ENCODE measurements at regions not wholly inside any gene's neighbourhood (a gene's known extent, or its start where the extent isn't known, plus 50 kb on each side); places are given as distances from the start of the nearest gene placed in this dataset.

- Mint-ChIP-seq H3K9me3 (no peaks in the 10 kb centered on the region), H3K36me3 (ENCODE audit: low read depth) (no peaks in the 10 kb centered on the region), H3K27ac (no peak overlapping the region), H3K4me1 (ENCODE audit: low read depth) (no peaks in the 10 kb centered on the region), H3K4me3 (no peak overlapping the region), H3K27me3 (ENCODE audit: low read depth) (peaks cover 2% of the 10 kb centered on the region)
- intact Hi-C loops (cut with micrococcal nuclease) = loop anchor here (1.0 to 2.0 kb wide), 4 partner anchors 131 to 597 kb away; no protein-coding TSS in a partner anchor
- DNase-seq = peak; percentile 65
- CTCF ChIA-PET = interaction anchor here (2.0 kb wide), 1 partner anchor 131 kb away, joined by 11 read pairs; the partner anchor contains the start of gene ADRA2A
Measured at GRCh38 chr10:111207500-111207899, 130.7 kb downstream of the ADRA2A start.

GRCh38 chr10:111208951-111209350 lies 132.1 kb downstream of the ADRA2A start:
- Mint-ChIP-seq H3K36me3 (ENCODE audit: low read depth) (no peaks in the 10 kb centered on the region), H3K4me1 (ENCODE audit: low read depth) (no peaks in the 10 kb centered on the region), H3K4me3 (no peak overlapping the region), H3K9me3 (no peaks in the 10 kb centered on the region), H3K27me3 (ENCODE audit: low read depth) (peaks cover 2% of the 10 kb centered on the region), H3K27ac (no peak overlapping the region)
- DNase-seq = no peak
- CTCF ChIA-PET = interaction anchor here (0.9 to 2.0 kb wide), 2 partner anchors 133 to 463 kb away, joined by 3 to 11 read pairs; partner anchors contain the start of gene ADRA2A
- intact Hi-C loops (cut with micrococcal nuclease) = no loop called here

- Mint-ChIP-seq H3K36me3 (ENCODE audit: low read depth) (no peaks in the 10 kb centered on the region), H3K4me1 (ENCODE audit: low read depth) (no peaks in the 10 kb centered on the region), H3K27ac (no peak overlapping the region), H3K4me3 (no peak overlapping the region), H3K27me3 (ENCODE audit: low read depth) (peaks cover 2% of the 10 kb centered on the region), H3K9me3 (no peaks in the 10 kb centered on the region)
- intact Hi-C loops (cut with micrococcal nuclease) = no loop called here
- CTCF ChIA-PET = no interaction called here
- no peak for DNase-seq
Measured at GRCh38 chr10:111209692-111210091, 132.9 kb downstream of the ADRA2A start.

GRCh38 chr10:111211241-111211640 lies 134.4 kb downstream of the ADRA2A start:
- Mint-ChIP-seq H3K9me3 (no peaks in the 10 kb centered on the region), H3K27ac (no peak overlapping the region), H3K36me3 (ENCODE audit: low read depth) (no peaks in the 10 kb centered on the region), H3K4me1 (ENCODE audit: low read depth) (no peaks in the 10 kb centered on the region), H3K4me3 (no peak overlapping the region), H3K27me3 (ENCODE audit: low read depth) (peaks cover 4% of the 10 kb centered on the region)
- intact Hi-C loops (cut with micrococcal nuclease) = no loop called here
- no peak for DNase-seq
- CTCF ChIA-PET = interaction anchor here (1.2 kb wide), 1 partner anchor 135 kb away, joined by 3 read pairs; the partner anchor contains the start of gene ADRA2A

GRCh38 chr10:111211706-111212105 lies 134.9 kb downstream of the ADRA2A start:
- peaks cover 4% of the 10 kb centered on the region for H3K27me3 Mint-ChIP-seq (ENCODE audit: low read depth)
- H3K36me3 Mint-ChIP-seq (ENCODE audit: low read depth) = no peaks in the 10 kb centered on the region
- H3K27ac Mint-ChIP-seq = no peak overlapping the region
- no peaks in the 10 kb centered on the region for H3K9me3 Mint-ChIP-seq
- intact Hi-C loops (cut with micrococcal nuclease) = no loop called here
- no peak overlapping the region for H3K4me3 Mint-ChIP-seq
- no peaks in the 10 kb centered on the region for H3K4me1 Mint-ChIP-seq (ENCODE audit: low read depth)
- CTCF ChIA-PET = no interaction called here
- no peak for DNase-seq

- Mint-ChIP-seq H3K27me3 (ENCODE audit: low read depth) (peaks cover 39% of the 10 kb centered on the region), H3K4me1 (ENCODE audit: low read depth) (no peaks in the 10 kb centered on the region), H3K9me3 (peaks cover 1% of the 10 kb centered on the region), H3K36me3 (ENCODE audit: low read depth) (no peaks in the 10 kb centered on the region), H3K4me3 (no peak overlapping the region), H3K27ac (no peak overlapping the region)
- CTCF ChIA-PET = no interaction called here
- intact Hi-C loops (cut with micrococcal nuclease) = no loop called here
- DNase-seq = no peak
Measured at GRCh38 chr10:111221682-111222480, 145.1 kb downstream of the ADRA2A start.

GRCh38 chr10:111222961-111223360 lies 146.1 kb downstream of the ADRA2A start:
- Mint-ChIP-seq H3K9me3 (peaks cover 1% of the 10 kb centered on the region), H3K36me3 (ENCODE audit: low read depth) (no peaks in the 10 kb centered on the region), H3K27me3 (ENCODE audit: low read depth) (peaks cover 39% of the 10 kb centered on the region), H3K27ac (no peak overlapping the region), H3K4me1 (ENCODE audit: low read depth) (no peaks in the 10 kb centered on the region), H3K4me3 (no peak overlapping the region)
- no peak for DNase-seq
- intact Hi-C loops (cut with micrococcal nuclease) = no loop called here
- CTCF ChIA-PET = no interaction called here

GRCh38 chr10:111231779-111232178 lies 154.9 kb downstream of the ADRA2A start:
- peaks cover 15% of the 10 kb centered on the region for H3K27me3 Mint-ChIP-seq (ENCODE audit: low read depth)

GRCh38 chr10:111233439-111233838 lies 156.6 kb downstream of the ADRA2A start:
- peak; percentile 6 for DNase-seq
- intact Hi-C loops (cut with micrococcal nuclease) = no loop called here
- H3K4me3 Mint-ChIP-seq = no peak overlapping the region

More at GRCh38 chr10:111231779-111232178, 154.9 kb downstream of the ADRA2A start:
- no peak overlapping the region for H3K4me3 Mint-ChIP-seq
- no peak for DNase-seq
- H3K36me3 Mint-ChIP-seq (ENCODE audit: low read depth) = peaks cover 2% of the 10 kb centered on the region
- no peak overlapping the region for H3K27ac Mint-ChIP-seq
- CTCF ChIA-PET = no interaction called here
- H3K9me3 Mint-ChIP-seq = no peaks in the 10 kb centered on the region
- intact Hi-C loops (cut with micrococcal nuclease) = no loop called here
- no peaks in the 10 kb centered on the region for H3K4me1 Mint-ChIP-seq (ENCODE audit: low read depth)

GRCh38 chr10:111234234-111234913 lies 157.5 kb downstream of the ADRA2A start:
- peaks cover under 1% of the 10 kb centered on the region for H3K36me3 Mint-ChIP-seq (ENCODE audit: low read depth)
- H3K27ac Mint-ChIP-seq = no peak overlapping the region
- no peak for DNase-seq
- intact Hi-C loops (cut with micrococcal nuclease) = no loop called here
- no peaks in the 10 kb centered on the region for H3K4me1 Mint-ChIP-seq (ENCODE audit: low read depth)
- H3K9me3 Mint-ChIP-seq = no peaks in the 10 kb centered on the region
- CTCF ChIA-PET = no interaction called here
- H3K4me3 Mint-ChIP-seq = no peak overlapping the region
- H3K27me3 Mint-ChIP-seq (ENCODE audit: low read depth) = peaks cover 15% of the 10 kb centered on the region

More at GRCh38 chr10:111233439-111233838, 156.6 kb downstream of the ADRA2A start:
- Mint-ChIP-seq H3K27me3 (ENCODE audit: low read depth) (peaks cover 15% of the 10 kb centered on the region), H3K9me3 (no peaks in the 10 kb centered on the region), H3K4me1 (ENCODE audit: low read depth) (no peaks in the 10 kb centered on the region), H3K36me3 (ENCODE audit: low read depth) (peaks cover 2% of the 10 kb centered on the region), H3K27ac (no peak overlapping the region)
- CTCF ChIA-PET = no interaction called here

GRCh38 chr10:111234914-111235302 lies 158.1 kb downstream of the ADRA2A start:
- no peak for DNase-seq
- no peaks in the 10 kb centered on the region for H3K4me1 Mint-ChIP-seq (ENCODE audit: low read depth)
- H3K36me3 Mint-ChIP-seq (ENCODE audit: low read depth) = no peaks in the 10 kb centered on the region
- no peak overlapping the region for H3K4me3 Mint-ChIP-seq
- intact Hi-C loops (cut with micrococcal nuclease) = no loop called here
- CTCF ChIA-PET = no interaction called here
- peaks cover 15% of the 10 kb centered on the region for H3K27me3 Mint-ChIP-seq (ENCODE audit: low read depth)
- no peaks in the 10 kb centered on the region for H3K9me3 Mint-ChIP-seq
- H3K27ac Mint-ChIP-seq = no peak overlapping the region

GRCh38 chr10:111240348-111240747 lies 163.5 kb downstream of the ADRA2A start:
- H3K36me3 Mint-ChIP-seq (ENCODE audit: low read depth) = no peaks in the 10 kb centered on the region
- no peak overlapping the region for H3K27ac Mint-ChIP-seq
- CTCF ChIA-PET = no interaction called here
- no peak overlapping the region for H3K4me3 Mint-ChIP-seq
- H3K4me1 Mint-ChIP-seq (ENCODE audit: low read depth) = no peaks in the 10 kb centered on the region
- intact Hi-C loops (cut with micrococcal nuclease) = no loop called here
- peaks cover 1% of the 10 kb centered on the region for H3K27me3 Mint-ChIP-seq (ENCODE audit: low read depth)
- no peak for DNase-seq
- H3K9me3 Mint-ChIP-seq = no peaks in the 10 kb centered on the region

GRCh38 chr10:111243126-111243525 lies 166.3 kb downstream of the ADRA2A start:
- no peak for DNase-seq
- Mint-ChIP-seq H3K27ac (no peak overlapping the region), H3K4me1 (ENCODE audit: low read depth) (no peaks in the 10 kb centered on the region), H3K9me3 (no peaks in the 10 kb centered on the region), H3K27me3 (ENCODE audit: low read depth) (peaks cover 7% of the 10 kb centered on the region), H3K36me3 (ENCODE audit: low read depth) (no peaks in the 10 kb centered on the region), H3K4me3 (no peak overlapping the region)
- CTCF ChIA-PET = interaction anchor here (0.7 kb wide), 1 partner anchor 375 kb away, joined by 8 read pairs; no protein-coding TSS in a partner anchor
- intact Hi-C loops (cut with micrococcal nuclease) = no loop called here

Measured in activated naive CD4-positive, alpha-beta T cell treated with anti-CD3 and anti-CD28 coated beads for 36 hours (primary cell).